ENCODE measurements at regions not wholly inside any gene's neighbourhood (a gene's known extent, or its start where the extent isn't known, plus 50 kb on each side); places are given as distances from the start of the nearest gene placed in this dataset.

GRCh38 chr4:63371001-63371400 lies 1038.2 kb downstream of the TECRL start:
- DNase-seq (no peak), ATAC-seq (replicated peaks in 1 of 4) (no peak)
- POLR2A ChIA-PET: no interaction called here
- Histone ChIP-seq H3K4me3 (ENCODE audit: control insufficient read depth in 1 of 2, extremely low read depth in 1 of 2, low read length in 1 of 2) (no peak overlapping the region), H3K4me1 (ENCODE audit: control insufficient read depth in 1 of 2, extremely low read depth in 1 of 2, insufficient read depth in 2 of 2, low read length in 2 of 2) (no peaks in the 10 kb centered on the region), H3K9me3 (no peaks in the 10 kb centered on the region), H3K36me3 (ENCODE audit: control insufficient read depth in 2 of 2, extremely low read depth in 1 of 2, insufficient read depth in 1 of 2, low read length in 1 of 2) (no peaks in the 10 kb centered on the region), H3K27ac (ENCODE audit: low read length) (no peak overlapping the region), H3K27me3 (replicated peaks in 1 of 2; ENCODE audit: control insufficient read depth in 2 of 2, extremely low read depth in 1 of 2, insufficient read depth in 2 of 2, low read length in 1 of 2) (no peaks in the 10 kb centered on the region)
- H3K4me1 Mint-ChIP-seq: no peaks in the 10 kb centered on the region
- H3K27me3 Mint-ChIP-seq: no peaks in the 10 kb centered on the region
- H3K27ac Mint-ChIP-seq: no peak overlapping the region
- CTCF ChIA-PET: no interaction called here
- no peak overlapping the region for H3K4me3 Mint-ChIP-seq
- peaks cover 8 to 23% (median 11%) of the 10 kb centered on the region in 3 donors for H3K9me3 Mint-ChIP-seq
- no peaks in the 10 kb centered on the region for H3K36me3 Mint-ChIP-seq

- no peaks in the 10 kb centered on the region for H3K4me1 ChIP-seq (ENCODE audit: control insufficient read depth in 1 of 2, extremely low read depth in 1 of 2, insufficient read depth in 2 of 2, low read length in 2 of 2)
- no peaks in the 10 kb centered on the region for H3K36me3 ChIP-seq (ENCODE audit: control insufficient read depth in 2 of 2, extremely low read depth in 1 of 2, insufficient read depth in 1 of 2, low read length in 1 of 2)
- H3K27ac Mint-ChIP-seq: no peak overlapping the region
- H3K4me1 Mint-ChIP-seq: no peaks in the 10 kb centered on the region
- H3K27me3 ChIP-seq (replicated peaks in 1 of 2; ENCODE audit: control insufficient read depth in 2 of 2, extremely low read depth in 1 of 2, insufficient read depth in 2 of 2, low read length in 1 of 2): no peaks in the 10 kb centered on the region
- no peak overlapping the region for H3K4me3 Mint-ChIP-seq
- no peaks in the 10 kb centered on the region for H3K9me3 ChIP-seq
- no peak overlapping the region for H3K27ac ChIP-seq (ENCODE audit: low read length)
- CTCF ChIA-PET: no interaction called here
- H3K4me3 ChIP-seq (ENCODE audit: control insufficient read depth in 1 of 2, extremely low read depth in 1 of 2, low read length in 1 of 2): no peak overlapping the region
- H3K9me3 Mint-ChIP-seq: peaks cover 4 to 12% (median 9%) of the 10 kb centered on the region in 3 donors
- DNase-seq: no peak
- H3K36me3 Mint-ChIP-seq: no peaks in the 10 kb centered on the region
- no peak for ATAC-seq (replicated peaks in 1 of 4)
- no peaks in the 10 kb centered on the region for H3K27me3 Mint-ChIP-seq
- POLR2A ChIA-PET: no interaction called here
- WGBS (ENCODE audit: insufficient coverage): no CpG with 5 or more reads among the region's 2 CpGs
Measured at GRCh38 chr4:63361628-63362027, 1047.6 kb downstream of the TECRL start.

GRCh38 chr4:63361066-63361465 lies 1048.2 kb downstream of the TECRL start:
- POLR2A ChIA-PET: no interaction called here
- Histone ChIP-seq H3K27ac (ENCODE audit: low read length) (no peak overlapping the region), H3K4me1 (ENCODE audit: control insufficient read depth in 1 of 2, extremely low read depth in 1 of 2, insufficient read depth in 2 of 2, low read length in 2 of 2) (no peaks in the 10 kb centered on the region), H3K9me3 (no peaks in the 10 kb centered on the region), H3K4me3 (ENCODE audit: control insufficient read depth in 1 of 2, extremely low read depth in 1 of 2, low read length in 1 of 2) (no peak overlapping the region), H3K27me3 (replicated peaks in 1 of 2; ENCODE audit: control insufficient read depth in 2 of 2, extremely low read depth in 1 of 2, insufficient read depth in 2 of 2, low read length in 1 of 2) (no peaks in the 10 kb centered on the region), H3K36me3 (ENCODE audit: control insufficient read depth in 2 of 2, extremely low read depth in 1 of 2, insufficient read depth in 1 of 2, low read length in 1 of 2) (no peaks in the 10 kb centered on the region)
- Mint-ChIP-seq H3K27ac (no peak overlapping the region), H3K9me3 (peaks cover 3 to 10% (median 5%) of the 10 kb centered on the region in 3 donors), H3K27me3 (no peaks in the 10 kb centered on the region), H3K4me3 (no peak overlapping the region), H3K4me1 (no peaks in the 10 kb centered on the region), H3K36me3 (no peaks in the 10 kb centered on the region)
- CTCF ChIA-PET: no interaction called here
- DNase-seq (no peak), ATAC-seq (replicated peaks in 1 of 4) (no peak)
- 67% methylated on average over 1 of the region's 3 CpGs for WGBS (ENCODE audit: insufficient coverage)

GRCh38 chr4:63349674-63350025 lies 1059.6 kb downstream of the TECRL start:
- Mint-ChIP-seq H3K36me3 (no peaks in the 10 kb centered on the region), H3K4me1 (no peaks in the 10 kb centered on the region), H3K27me3 (no peaks in the 10 kb centered on the region), H3K9me3 (peaks cover 21 to 48% (median 37%) of the 10 kb centered on the region in 3 donors), H3K27ac (no peak overlapping the region), H3K4me3 (no peak overlapping the region)
- H3K27me3 ChIP-seq (replicated peaks in 1 of 2; ENCODE audit: control insufficient read depth in 2 of 2, extremely low read depth in 1 of 2, insufficient read depth in 2 of 2, low read length in 1 of 2): peaks cover 0 to 2% of the 10 kb centered on the region in 2 experiments
- POLR2A ChIA-PET: no interaction called here
- H3K36me3 ChIP-seq (ENCODE audit: control insufficient read depth in 2 of 2, extremely low read depth in 1 of 2, insufficient read depth in 1 of 2, low read length in 1 of 2): no peaks in the 10 kb centered on the region
- 87% methylated on average over 17 of the region's 21 CpGs for WGBS (ENCODE audit: insufficient coverage)
- CTCF ChIA-PET: no interaction called here
- no peak for DNase-seq
- H3K4me1 ChIP-seq (ENCODE audit: control insufficient read depth in 1 of 2, extremely low read depth in 1 of 2, insufficient read depth in 2 of 2, low read length in 2 of 2): no peaks in the 10 kb centered on the region
- no peak overlapping the region for H3K4me3 ChIP-seq (ENCODE audit: control insufficient read depth in 1 of 2, extremely low read depth in 1 of 2, low read length in 1 of 2)
- no peak for ATAC-seq (replicated peaks in 1 of 4)
- H3K9me3 ChIP-seq: no peaks in the 10 kb centered on the region
- H3K27ac ChIP-seq (ENCODE audit: low read length): no peak overlapping the region

- Histone ChIP-seq H3K4me3 (ENCODE audit: control insufficient read depth in 1 of 2, extremely low read depth in 1 of 2, low read length in 1 of 2) (no peak overlapping the region), H3K27me3 (replicated peaks in 1 of 2; ENCODE audit: control insufficient read depth in 2 of 2, extremely low read depth in 1 of 2, insufficient read depth in 2 of 2, low read length in 1 of 2) (peaks cover 0 to 2% of the 10 kb centered on the region in 2 experiments), H3K27ac (ENCODE audit: low read length) (no peak overlapping the region), H3K4me1 (ENCODE audit: control insufficient read depth in 1 of 2, extremely low read depth in 1 of 2, insufficient read depth in 2 of 2, low read length in 2 of 2) (no peaks in the 10 kb centered on the region), H3K36me3 (ENCODE audit: control insufficient read depth in 2 of 2, extremely low read depth in 1 of 2, insufficient read depth in 1 of 2, low read length in 1 of 2) (no peaks in the 10 kb centered on the region), H3K9me3 (no peaks in the 10 kb centered on the region)
- Mint-ChIP-seq H3K27ac (no peak overlapping the region), H3K4me1 (no peaks in the 10 kb centered on the region), H3K36me3 (no peaks in the 10 kb centered on the region), H3K27me3 (no peaks in the 10 kb centered on the region), H3K4me3 (no peak overlapping the region), H3K9me3 (peaks cover 17 to 46% (median 37%) of the 10 kb centered on the region in 3 donors)
- ChIA-PET POLR2A (no interaction called here), CTCF (interaction anchor here in 1 of 2 donors (0.6 kb wide), 1 partner anchor 39 kb away, joined by 4 read pairs; no protein-coding TSS in a partner anchor)
- WGBS (ENCODE audit: insufficient coverage): 87% methylated on average over 48 of the region's 58 CpGs
- ATAC-seq (replicated peaks in 1 of 4) (no peak), DNase-seq (peak in 3 of 35 experiments; percentile 0 to 23 (median 3))
Measured at GRCh38 chr4:63348735-63349673, 1060.2 kb downstream of the TECRL start.

- no peaks in the 10 kb centered on the region for H3K36me3 ChIP-seq (ENCODE audit: control insufficient read depth in 2 of 2, extremely low read depth in 1 of 2, insufficient read depth in 1 of 2, low read length in 1 of 2)
- H3K27me3 ChIP-seq (replicated peaks in 1 of 2; ENCODE audit: control insufficient read depth in 2 of 2, extremely low read depth in 1 of 2, insufficient read depth in 2 of 2, low read length in 1 of 2): no peaks in the 10 kb centered on the region
- CTCF ChIA-PET: no interaction called here
- Mint-ChIP-seq H3K36me3 (no peaks in the 10 kb centered on the region), H3K9me3 (peaks cover 9 to 23% (median 12%) of the 10 kb centered on the region in 3 donors), H3K4me3 (no peak overlapping the region), H3K27me3 (no peaks in the 10 kb centered on the region), H3K4me1 (no peaks in the 10 kb centered on the region), H3K27ac (no peak overlapping the region)
- ATAC-seq (replicated peaks in 1 of 4): no peak
- H3K27ac ChIP-seq (ENCODE audit: low read length): no peak overlapping the region
- no CpG with 5 or more reads among the region's 1 CpG for WGBS (ENCODE audit: insufficient coverage)
- peaks cover 6% of the 10 kb centered on the region for H3K9me3 ChIP-seq
- H3K4me3 ChIP-seq (ENCODE audit: control insufficient read depth in 1 of 2, extremely low read depth in 1 of 2, low read length in 1 of 2): no peak overlapping the region
- DNase-seq: no peak
- H3K4me1 ChIP-seq (ENCODE audit: control insufficient read depth in 1 of 2, extremely low read depth in 1 of 2, insufficient read depth in 2 of 2, low read length in 2 of 2): no peaks in the 10 kb centered on the region
- POLR2A ChIA-PET: no interaction called here
Measured at GRCh38 chr4:63325140-63325539, 1084.1 kb downstream of the TECRL start.
